ENCODE measurements at regions not wholly inside any gene's neighbourhood (a gene's known extent, or its start where the extent isn't known, plus 50 kb on each side); places are given as distances from the start of the nearest gene placed in this dataset.
"Not testable (repeated sequence)": the region's sequence is repeated elsewhere in the genome, so short reads cannot be mapped to it uniquely, and the experiment has no call there.

DNA sequence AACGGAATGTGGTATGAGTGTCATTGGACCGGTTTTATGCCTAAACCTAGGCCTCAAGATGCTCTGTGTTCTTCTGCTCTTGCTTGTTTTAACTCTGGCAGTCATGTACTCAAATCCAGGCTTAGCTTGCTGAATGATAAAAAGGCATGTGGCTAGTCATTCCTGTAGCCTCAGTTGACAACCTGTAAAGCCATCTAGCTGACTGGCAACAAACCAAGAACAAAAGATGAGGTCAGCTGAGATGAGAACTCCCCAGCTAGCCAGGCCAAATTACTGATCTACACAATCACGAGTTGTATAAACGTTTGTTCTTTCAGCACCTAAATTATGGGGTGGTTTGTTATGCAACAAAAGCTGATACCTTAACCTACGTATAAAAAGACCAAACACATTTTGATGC is 1406.0 kb upstream of the CDH8 start:
- no peak overlapping the region for H3K9ac ChIP-seq (ENCODE audit: low read length)
- no peaks in the 10 kb centered on the region for H3K36me3 ChIP-seq (ENCODE audit: insufficient read depth, low read length)
- H3K9me2 ChIP-seq (replicated peaks; ENCODE audit: insufficient read depth, low read length): no peaks in the 10 kb centered on the region
- H3K79me2 ChIP-seq (ENCODE audit: low read length): no peaks in the 10 kb centered on the region
- no peaks in the 10 kb centered on the region for H3K4me1 ChIP-seq (ENCODE audit: low read length)
- no peak overlapping the region for H3K4me3 ChIP-seq (ENCODE audit: low read length)
- H3K27me3 ChIP-seq (ENCODE audit: low read length): no peaks in the 10 kb centered on the region
- DNase-seq: no peak
- H4K20me1 ChIP-seq (ENCODE audit: insufficient read depth, low read depth, low read length): no peaks in the 10 kb centered on the region
- H3K4me2 ChIP-seq (ENCODE audit: low read depth, low read length, poor library complexity, severe bottlenecking): no peak overlapping the region
- no peak overlapping the region for H2AFZ ChIP-seq (ENCODE audit: low read length)
- H3K9me3 ChIP-seq (ENCODE audit: low read length): no peaks in the 10 kb centered on the region
- no peak overlapping the region for H3K27ac ChIP-seq (ENCODE audit: low read length)

DNA sequence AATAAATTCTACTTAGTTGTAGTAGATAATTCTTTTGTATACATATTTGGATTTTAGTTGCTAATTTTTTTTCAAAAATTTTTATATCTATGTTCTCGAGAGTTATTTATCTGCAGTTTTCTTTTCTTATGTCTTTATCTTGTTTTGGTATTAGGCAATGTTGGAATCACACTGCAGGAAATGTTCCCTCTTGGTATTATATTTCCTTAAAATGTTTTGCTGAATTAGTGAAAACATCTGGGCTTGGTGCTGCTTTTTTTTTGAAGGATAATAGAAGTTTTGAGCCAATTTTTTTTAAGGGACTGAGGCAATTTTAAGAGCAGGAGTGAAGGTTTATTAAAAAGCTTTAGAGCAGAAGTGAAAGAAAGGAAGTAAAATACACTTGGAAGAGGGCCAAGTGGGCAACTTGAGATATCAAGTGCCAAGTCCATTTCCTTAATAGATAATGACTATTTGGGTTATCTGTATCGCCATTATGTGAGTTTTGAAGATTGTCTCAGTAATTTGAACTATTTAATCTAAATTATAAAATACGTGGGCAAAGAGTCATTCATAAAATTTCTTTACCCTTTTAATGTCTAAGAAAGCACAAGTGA is 1390.1 kb upstream of the CDH8 start:
- Histone ChIP-seq H3K4me3 (ENCODE audit: low read length) (no peak overlapping the region), H2AFZ (ENCODE audit: low read length) (no peak overlapping the region), H3K4me1 (ENCODE audit: low read length) (no peaks in the 10 kb centered on the region), H3K9me3 (ENCODE audit: low read length) (no peaks in the 10 kb centered on the region), H3K79me2 (ENCODE audit: low read length) (no peaks in the 10 kb centered on the region), H3K27ac (ENCODE audit: low read length) (no peak overlapping the region), H3K9ac (ENCODE audit: low read length) (no peak overlapping the region), H3K27me3 (ENCODE audit: low read length) (no peaks in the 10 kb centered on the region), H3K36me3 (ENCODE audit: insufficient read depth, low read length) (no peaks in the 10 kb centered on the region), H4K20me1 (ENCODE audit: insufficient read depth, low read depth, low read length) (no peaks in the 10 kb centered on the region), H3K4me2 (ENCODE audit: low read depth, low read length, poor library complexity, severe bottlenecking) (no peak overlapping the region), H3K9me2 (replicated peaks; ENCODE audit: insufficient read depth, low read length) (no peaks in the 10 kb centered on the region)
- peak; percentile 49 for DNase-seq

DNA sequence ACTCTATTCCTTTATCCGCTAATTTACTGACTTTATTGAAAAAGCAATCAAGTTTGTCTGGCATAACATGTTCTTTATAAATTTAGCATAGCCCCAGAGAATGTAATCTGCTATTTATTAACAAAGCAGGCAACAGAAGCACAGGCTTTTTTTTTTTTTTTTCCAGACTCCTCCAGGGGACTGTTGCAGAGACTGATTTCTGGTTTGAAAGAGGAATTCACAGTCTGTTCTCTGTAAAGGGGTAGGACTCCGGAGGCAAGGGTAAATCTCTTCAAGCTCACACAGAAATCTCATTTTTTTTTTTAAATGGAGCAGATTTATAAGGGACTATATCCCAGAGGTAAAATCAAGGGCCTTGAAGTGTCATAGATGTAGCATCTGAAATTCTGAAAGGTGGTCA is 1386.5 kb upstream of the CDH8 start:
- Histone ChIP-seq H3K9me2 (replicated peaks; ENCODE audit: insufficient read depth, low read length) (no peaks in the 10 kb centered on the region), H4K20me1 (ENCODE audit: insufficient read depth, low read depth, low read length) (no peaks in the 10 kb centered on the region), H3K27me3 (ENCODE audit: low read length) (no peaks in the 10 kb centered on the region), H3K9me3 (ENCODE audit: low read length) (no peaks in the 10 kb centered on the region), H3K4me2 (ENCODE audit: low read depth, low read length, poor library complexity, severe bottlenecking) (no peak overlapping the region), H3K36me3 (ENCODE audit: insufficient read depth, low read length) (no peaks in the 10 kb centered on the region), H2AFZ (ENCODE audit: low read length) (no peak overlapping the region), H3K4me3 (ENCODE audit: low read length) (no peak overlapping the region), H3K79me2 (ENCODE audit: low read length) (no peaks in the 10 kb centered on the region), H3K27ac (ENCODE audit: low read length) (no peak overlapping the region), H3K4me1 (ENCODE audit: low read length) (no peaks in the 10 kb centered on the region), H3K9ac (ENCODE audit: low read length) (no peak overlapping the region)
- DNase-seq: no peak

DNA sequence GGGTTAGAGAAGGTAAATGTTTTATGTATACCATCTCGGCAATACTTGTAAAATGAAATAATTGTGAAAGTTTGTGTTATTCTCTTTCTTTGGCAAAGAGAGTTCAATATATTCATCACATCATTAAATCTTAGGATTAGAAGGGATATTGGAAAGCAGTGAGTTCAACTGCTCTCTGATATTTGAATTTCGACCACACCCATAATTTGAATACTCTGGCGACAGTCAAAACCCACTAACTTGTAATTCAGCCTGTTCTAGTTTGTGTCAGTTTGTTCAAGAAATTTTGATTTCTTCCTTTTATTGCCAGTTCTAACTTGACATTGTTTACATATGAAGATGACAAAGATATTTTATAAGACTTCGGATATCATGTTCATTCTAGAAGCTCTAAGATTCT is 1380.5 kb upstream of the CDH8 start:
- DNase-seq: no peak
- no peaks in the 10 kb centered on the region for H3K79me2 ChIP-seq (ENCODE audit: low read length)
- no peaks in the 10 kb centered on the region for H3K9me2 ChIP-seq (replicated peaks; ENCODE audit: insufficient read depth, low read length)
- H3K27me3 ChIP-seq (ENCODE audit: low read length): no peaks in the 10 kb centered on the region
- no peaks in the 10 kb centered on the region for H3K4me1 ChIP-seq (ENCODE audit: low read length)
- H3K4me3 ChIP-seq (ENCODE audit: low read length): no peak overlapping the region
- H2AFZ ChIP-seq (ENCODE audit: low read length): no peak overlapping the region
- no peak overlapping the region for H3K4me2 ChIP-seq (ENCODE audit: low read depth, low read length, poor library complexity, severe bottlenecking)
- no peak overlapping the region for H3K27ac ChIP-seq (ENCODE audit: low read length)
- H3K36me3 ChIP-seq (ENCODE audit: insufficient read depth, low read length): no peaks in the 10 kb centered on the region
- no peaks in the 10 kb centered on the region for H4K20me1 ChIP-seq (ENCODE audit: insufficient read depth, low read depth, low read length)
- no peaks in the 10 kb centered on the region for H3K9me3 ChIP-seq (ENCODE audit: low read length)
- H3K9ac ChIP-seq (ENCODE audit: low read length): no peak overlapping the region

DNA sequence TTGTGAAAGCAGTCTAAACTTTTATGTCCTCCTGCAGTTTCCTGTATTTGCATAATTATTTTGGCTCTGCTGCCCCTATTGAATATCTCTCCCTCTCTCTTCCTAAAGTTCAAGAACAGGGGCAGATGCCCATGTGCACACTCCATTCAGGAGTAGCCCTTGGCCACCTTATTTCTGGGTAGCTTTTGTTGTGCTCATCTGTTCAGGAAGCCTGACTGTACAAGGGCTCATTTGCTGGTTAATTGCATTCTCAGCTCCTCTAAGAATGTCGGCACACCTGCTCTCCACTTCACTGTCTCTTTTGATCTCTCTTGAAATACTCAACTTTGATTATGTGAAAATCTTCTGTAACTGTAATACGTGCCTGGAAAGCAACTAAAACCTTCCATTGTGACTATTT is 1378.8 kb upstream of the CDH8 start:
- Histone ChIP-seq H3K79me2 (ENCODE audit: low read length) (no peaks in the 10 kb centered on the region), H3K36me3 (ENCODE audit: insufficient read depth, low read length) (no peaks in the 10 kb centered on the region), H3K4me3 (ENCODE audit: low read length) (no peak overlapping the region), H3K9me2 (replicated peaks; ENCODE audit: insufficient read depth, low read length) (no peaks in the 10 kb centered on the region), H3K27ac (ENCODE audit: low read length) (no peak overlapping the region), H3K4me1 (ENCODE audit: low read length) (no peaks in the 10 kb centered on the region), H3K9ac (ENCODE audit: low read length) (no peak overlapping the region), H3K9me3 (ENCODE audit: low read length) (no peaks in the 10 kb centered on the region), H2AFZ (ENCODE audit: low read length) (no peak overlapping the region), H3K27me3 (ENCODE audit: low read length) (no peaks in the 10 kb centered on the region), H3K4me2 (ENCODE audit: low read depth, low read length, poor library complexity, severe bottlenecking) (no peak overlapping the region), H4K20me1 (ENCODE audit: insufficient read depth, low read depth, low read length) (no peaks in the 10 kb centered on the region)
- no peak for DNase-seq

DNA sequence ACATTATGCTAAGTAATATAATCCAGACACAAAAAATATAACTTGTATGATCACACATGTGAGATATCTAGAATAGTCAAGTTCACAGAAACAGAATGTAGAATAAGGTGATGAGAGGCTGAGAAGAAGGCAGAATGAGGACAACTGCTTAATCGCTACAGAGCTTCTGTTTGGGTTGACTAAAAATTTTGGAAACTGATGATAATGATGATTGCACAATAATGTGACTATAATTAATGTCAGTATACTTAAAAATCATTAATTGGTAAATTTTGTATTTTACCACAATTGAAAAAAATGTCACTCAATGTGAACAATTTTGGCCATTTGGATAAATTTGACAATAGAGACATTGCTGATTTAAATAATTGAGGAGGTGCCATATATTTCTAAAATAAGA is 1374.4 kb upstream of the CDH8 start:
- H3K27ac ChIP-seq (ENCODE audit: low read length): no peak overlapping the region
- no peaks in the 10 kb centered on the region for H3K9me3 ChIP-seq (ENCODE audit: low read length)
- H3K9ac ChIP-seq (ENCODE audit: low read length): no peak overlapping the region
- H3K27me3 ChIP-seq (ENCODE audit: low read length): no peaks in the 10 kb centered on the region
- DNase-seq: no peak
- no peak overlapping the region for H3K4me2 ChIP-seq (ENCODE audit: low read depth, low read length, poor library complexity, severe bottlenecking)
- H3K36me3 ChIP-seq (ENCODE audit: insufficient read depth, low read length): no peaks in the 10 kb centered on the region
- no peak overlapping the region for H2AFZ ChIP-seq (ENCODE audit: low read length)
- H3K4me3 ChIP-seq (ENCODE audit: low read length): no peak overlapping the region
- no peaks in the 10 kb centered on the region for H3K4me1 ChIP-seq (ENCODE audit: low read length)
- no peaks in the 10 kb centered on the region for H3K79me2 ChIP-seq (ENCODE audit: low read length)
- H4K20me1 ChIP-seq (ENCODE audit: insufficient read depth, low read depth, low read length): no peaks in the 10 kb centered on the region
- no peaks in the 10 kb centered on the region for H3K9me2 ChIP-seq (replicated peaks; ENCODE audit: insufficient read depth, low read length)

DNA sequence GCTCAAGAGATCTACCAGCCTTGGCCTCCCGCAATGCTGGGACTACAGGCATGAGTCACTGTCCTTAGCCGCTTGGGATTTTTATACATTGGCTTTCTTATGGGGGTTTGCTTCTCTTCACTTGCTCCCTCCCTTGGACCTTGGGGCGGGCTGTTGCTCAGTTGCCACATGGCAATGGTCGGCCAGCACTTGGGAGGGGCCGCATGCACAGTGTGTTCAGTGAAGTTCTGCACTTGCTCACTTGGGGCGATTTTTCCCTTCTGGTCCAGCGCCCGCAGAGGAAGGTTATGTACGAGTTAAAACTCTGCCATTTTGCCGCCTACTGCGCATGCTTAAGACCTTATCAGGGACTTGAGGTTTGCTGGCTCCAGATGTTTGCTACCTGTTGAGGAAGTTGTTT is 1367.6 kb upstream of the CDH8 start:
- Histone ChIP-seq H3K9me3 (ENCODE audit: low read length) (no peaks in the 10 kb centered on the region), H3K4me1 (ENCODE audit: low read length) (no peaks in the 10 kb centered on the region), H3K36me3 (ENCODE audit: insufficient read depth, low read length) (no peaks in the 10 kb centered on the region), H3K79me2 (ENCODE audit: low read length) (no peaks in the 10 kb centered on the region), H2AFZ (ENCODE audit: low read length) (no peak overlapping the region), H3K4me2 (ENCODE audit: low read depth, low read length, poor library complexity, severe bottlenecking) (no peak overlapping the region), H3K4me3 (ENCODE audit: low read length) (no peak overlapping the region), H4K20me1 (ENCODE audit: insufficient read depth, low read depth, low read length) (no peaks in the 10 kb centered on the region), H3K27me3 (ENCODE audit: low read length) (no peaks in the 10 kb centered on the region), H3K9me2 (replicated peaks; ENCODE audit: insufficient read depth, low read length) (no peaks in the 10 kb centered on the region), H3K27ac (ENCODE audit: low read length) (no peak overlapping the region), H3K9ac (ENCODE audit: low read length) (no peak overlapping the region)
- DNase-seq: no peak

DNA sequence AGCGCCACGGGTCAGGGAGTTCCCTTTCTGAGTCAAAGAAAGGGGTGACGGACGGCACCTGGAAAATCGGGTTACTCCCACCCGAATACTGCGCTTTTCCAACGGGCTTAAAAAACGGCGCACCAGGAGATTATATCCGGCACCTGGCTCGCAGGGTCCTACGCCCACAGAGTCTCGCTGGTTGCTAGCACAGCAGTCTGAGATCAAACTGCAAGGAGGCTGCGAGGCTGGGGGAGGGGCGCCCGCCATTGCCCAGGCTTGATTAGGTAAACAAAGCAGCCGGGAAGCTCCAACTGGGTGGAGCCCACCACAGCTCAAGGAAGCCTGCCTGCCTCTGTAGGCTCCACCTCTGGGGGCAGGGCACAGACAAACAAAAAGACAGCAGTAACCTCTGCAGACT is 1352.0 kb upstream of the CDH8 start:
- H3K9me3 ChIP-seq (ENCODE audit: low read length); DNase-seq; H4K20me1 ChIP-seq (ENCODE audit: insufficient read depth, low read depth, low read length); H3K4me1 ChIP-seq (ENCODE audit: low read length); H3K27ac ChIP-seq (ENCODE audit: low read length); H3K27me3 ChIP-seq (ENCODE audit: low read length); H2AFZ ChIP-seq (ENCODE audit: low read length); H3K36me3 ChIP-seq (ENCODE audit: insufficient read depth, low read length); H3K4me2 ChIP-seq (ENCODE audit: low read depth, low read length, poor library complexity, severe bottlenecking); H3K9me2 ChIP-seq (replicated peaks; ENCODE audit: insufficient read depth, low read length); H3K9ac ChIP-seq (ENCODE audit: low read length); H3K4me3 ChIP-seq (ENCODE audit: low read length); H3K79me2 ChIP-seq (ENCODE audit: low read length): not testable (repeated sequence)

Data from Karpas-422 (cell line).